ENCODE measurements at regions not wholly inside any gene's neighbourhood (a gene's known extent, or its start where the extent isn't known, plus 50 kb on each side); places are given as distances from the start of the nearest gene placed in this dataset.

DNA sequence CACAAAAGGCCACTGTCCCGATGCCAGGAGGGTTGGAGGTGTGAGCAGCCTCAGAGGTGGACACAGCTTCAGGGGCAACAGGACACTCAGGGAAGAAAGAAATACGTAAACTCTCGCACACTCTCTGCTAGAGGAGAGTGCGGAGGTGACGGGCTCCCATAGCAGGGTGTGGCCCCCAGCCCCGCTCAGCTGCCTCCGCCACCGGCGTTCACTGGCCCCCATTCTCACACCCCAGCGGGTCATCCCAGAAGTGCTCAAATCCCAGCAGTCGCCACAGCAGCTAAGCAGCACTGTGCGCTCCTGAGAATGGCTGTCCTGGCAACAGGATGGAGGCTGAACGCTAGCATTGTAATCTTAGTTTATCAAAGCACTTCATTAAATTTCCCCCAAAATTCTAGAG is 315.6 kb upstream of the SALL3 start:
- Histone ChIP-seq H3K4me1 (ENCODE audit: insufficient read depth, low read length) (no peaks in the 10 kb centered on the region), H3K36me3 (ENCODE audit: insufficient read depth, low read length) (no peaks in the 10 kb centered on the region), H3K4me2 (ENCODE audit: insufficient read depth, low read length) (no peak overlapping the region), H3K79me2 (ENCODE audit: insufficient read depth, low read length) (no peaks in the 10 kb centered on the region), H3K9ac (ENCODE audit: low read depth, low read length) (no peak overlapping the region), H3K9me3 (ENCODE audit: insufficient read depth, low read length, severe bottlenecking) (no peaks in the 10 kb centered on the region), H3K4me3 (ENCODE audit: low read depth in 1 of 2, low read length in 2 of 2) (no peak overlapping the region), H2AFZ (ENCODE audit: low read depth, low read length) (no peak overlapping the region), H3K27me3 (ENCODE audit: insufficient read depth, low read length, poor library complexity) (no peaks in the 10 kb centered on the region), H4K20me1 (ENCODE audit: insufficient read depth, low read length) (no peaks in the 10 kb centered on the region), H3K27ac (ENCODE audit: low read length) (no peak overlapping the region)
- TF ChIP-seq EZH2 (IDR thresholded peaks at IDR 0.05; ENCODE audit: borderline replicate concordance, low read depth, low read length, severe bottlenecking) = no peak
- TF ChIP-seq, protein P1, sequence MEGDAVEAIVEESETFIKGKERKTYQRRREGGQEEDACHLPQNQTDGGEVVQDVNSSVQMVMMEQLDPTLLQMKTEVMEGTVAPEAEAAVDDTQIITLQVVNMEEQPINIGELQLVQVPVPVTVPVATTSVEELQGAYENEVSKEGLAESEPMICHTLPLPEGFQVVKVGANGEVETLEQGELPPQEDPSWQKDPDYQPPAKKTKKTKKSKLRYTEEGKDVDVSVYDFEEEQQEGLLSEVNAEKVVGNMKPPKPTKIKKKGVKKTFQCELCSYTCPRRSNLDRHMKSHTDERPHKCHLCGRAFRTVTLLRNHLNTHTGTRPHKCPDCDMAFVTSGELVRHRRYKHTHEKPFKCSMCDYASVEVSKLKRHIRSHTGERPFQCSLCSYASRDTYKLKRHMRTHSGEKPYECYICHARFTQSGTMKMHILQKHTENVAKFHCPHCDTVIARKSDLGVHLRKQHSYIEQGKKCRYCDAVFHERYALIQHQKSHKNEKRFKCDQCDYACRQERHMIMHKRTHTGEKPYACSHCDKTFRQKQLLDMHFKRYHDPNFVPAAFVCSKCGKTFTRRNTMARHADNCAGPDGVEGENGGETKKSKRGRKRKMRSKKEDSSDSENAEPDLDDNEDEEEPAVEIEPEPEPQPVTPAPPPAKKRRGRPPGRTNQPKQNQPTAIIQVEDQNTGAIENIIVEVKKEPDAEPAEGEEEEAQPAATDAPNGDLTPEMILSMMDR (IDR thresholded peaks at IDR 0.05; ENCODE audit: borderline replicate concordance, extremely low read depth, low read length, poor library complexity, severe bottlenecking) = no peak
- DNase-seq (no peak), ATAC-seq (ENCODE audit: insufficient read depth, low read depth) (no peak)

DNA sequence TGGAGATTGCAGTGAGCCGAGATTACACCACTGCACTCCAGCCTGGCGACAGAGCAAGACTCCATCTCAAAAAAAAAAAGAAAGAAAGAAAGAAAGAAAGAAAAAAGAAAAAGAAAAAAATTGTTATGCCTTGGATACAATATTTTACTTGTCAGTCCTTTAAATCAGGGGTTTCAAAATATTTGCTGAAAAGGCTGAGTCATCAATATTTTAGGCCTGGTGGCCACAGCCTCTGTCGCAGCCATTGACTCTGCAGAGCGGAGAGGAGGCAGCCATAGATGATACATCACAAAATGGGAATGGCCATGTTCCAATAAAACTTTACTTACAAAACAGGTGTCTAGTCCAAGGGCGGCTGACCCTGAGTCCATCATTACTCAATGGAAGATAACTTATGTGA is 314.8 kb upstream of the SALL3 start:
- TF ChIP-seq, protein P1 (IDR thresholded peaks at IDR 0.05; ENCODE audit: borderline replicate concordance, extremely low read depth, low read length, poor library complexity, severe bottlenecking) = no peak
- TF ChIP-seq EZH2 (IDR thresholded peaks at IDR 0.05; ENCODE audit: borderline replicate concordance, low read depth, low read length, severe bottlenecking) = no peak
- DNase-seq = no peak
- Histone ChIP-seq H3K9me3 (ENCODE audit: insufficient read depth, low read length, severe bottlenecking) (no peaks in the 10 kb centered on the region), H3K27ac (ENCODE audit: low read length) (no peak overlapping the region), H3K9ac (ENCODE audit: low read depth, low read length) (no peak overlapping the region), H4K20me1 (ENCODE audit: insufficient read depth, low read length) (no peaks in the 10 kb centered on the region), H3K4me3 (ENCODE audit: low read depth in 1 of 2, low read length in 2 of 2) (no peak overlapping the region), H3K27me3 (ENCODE audit: insufficient read depth, low read length, poor library complexity) (no peaks in the 10 kb centered on the region), H3K4me1 (ENCODE audit: insufficient read depth, low read length) (no peaks in the 10 kb centered on the region), H3K36me3 (ENCODE audit: insufficient read depth, low read length) (no peaks in the 10 kb centered on the region), H2AFZ (ENCODE audit: low read depth, low read length) (no peak overlapping the region), H3K4me2 (ENCODE audit: insufficient read depth, low read length) (no peak overlapping the region), H3K79me2 (ENCODE audit: insufficient read depth, low read length) (no peaks in the 10 kb centered on the region)
- ATAC-seq (ENCODE audit: insufficient read depth, low read depth) = no peak

- Histone ChIP-seq H3K4me1 (ENCODE audit: insufficient read depth, low read length) (no peaks in the 10 kb centered on the region), H3K4me2 (ENCODE audit: insufficient read depth, low read length) (no peak overlapping the region), H3K27me3 (ENCODE audit: insufficient read depth, low read length, poor library complexity) (no peaks in the 10 kb centered on the region), H3K36me3 (ENCODE audit: insufficient read depth, low read length) (no peaks in the 10 kb centered on the region), H3K4me3 (ENCODE audit: low read depth in 1 of 2, low read length in 2 of 2) (no peak overlapping the region), H3K9ac (ENCODE audit: low read depth, low read length) (no peak overlapping the region), H3K79me2 (ENCODE audit: insufficient read depth, low read length) (no peaks in the 10 kb centered on the region), H4K20me1 (ENCODE audit: insufficient read depth, low read length) (no peaks in the 10 kb centered on the region), H3K27ac (ENCODE audit: low read length) (no peak overlapping the region), H2AFZ (ENCODE audit: low read depth, low read length) (no peak overlapping the region), H3K9me3 (ENCODE audit: insufficient read depth, low read length, severe bottlenecking) (no peaks in the 10 kb centered on the region)
- ATAC-seq (ENCODE audit: insufficient read depth, low read depth) (no peak), DNase-seq (no peak)
- TF ChIP-seq, protein P1 (IDR thresholded peaks at IDR 0.05; ENCODE audit: borderline replicate concordance, extremely low read depth, low read length, poor library complexity, severe bottlenecking) = no peak
- no peak for TF ChIP-seq EZH2 (IDR thresholded peaks at IDR 0.05; ENCODE audit: borderline replicate concordance, low read depth, low read length, severe bottlenecking)
Observed at GRCh38 chr18:78665644-78666043, 314.0 kb upstream of the SALL3 start.

All from DND-41 (cell line).